Central memory CD4-positive, alpha-beta T cell (primary cell): ENCODE measurements at regions not wholly inside any gene's neighbourhood (a gene's known extent, or its start where the extent isn't known, plus 50 kb on each side); places are given as distances from the start of the nearest gene placed in this dataset.
"Not testable (repeated sequence)": the region's sequence is repeated elsewhere in the genome, so short reads cannot be mapped to it uniquely, and the experiment has no call there.

Source experiments
- DNase-seq: peaks from one replicate; pipeline ENCODE4 v3.0.0; 2022

DNA sequence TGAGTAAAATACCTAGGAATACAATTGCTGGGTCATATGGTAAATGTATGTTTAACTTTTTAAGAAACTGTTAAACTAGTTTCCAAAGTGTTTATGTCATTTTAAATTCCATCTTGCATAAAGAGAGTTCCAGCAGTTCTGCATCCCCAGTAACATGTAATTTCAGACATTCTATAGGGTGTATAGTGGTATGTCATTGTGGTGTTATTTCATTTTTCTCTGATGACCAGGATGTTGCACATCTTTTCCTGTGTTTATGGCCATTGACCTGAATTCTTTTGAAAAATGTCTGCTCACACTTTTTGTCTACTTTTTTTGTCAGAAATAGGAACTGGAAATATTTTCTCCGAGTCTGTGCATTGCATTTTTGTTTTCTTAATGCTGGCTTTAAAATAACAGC is 128.9 kb downstream of the TMEM200A start:
- no peak for DNase-seq

DNA sequence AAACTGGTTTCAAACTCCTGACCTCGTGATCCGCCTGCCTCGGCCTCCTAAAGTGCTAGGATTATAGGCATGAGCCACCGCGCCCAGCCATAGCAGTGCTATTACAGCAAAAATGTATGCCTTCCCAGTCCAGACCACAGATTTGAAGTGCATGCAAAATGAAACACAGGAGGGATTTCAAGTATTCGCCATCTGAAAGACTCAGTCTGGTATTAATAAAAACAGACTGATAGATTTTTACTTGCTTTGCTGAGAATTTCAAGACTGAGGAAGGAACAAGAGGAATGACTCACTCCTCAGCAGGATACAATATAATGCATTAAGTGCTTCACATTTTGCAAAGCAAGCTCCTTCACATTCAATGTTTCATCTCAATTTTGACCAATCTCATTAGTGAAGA is 134.9 kb downstream of the TMEM200A start:
- no peak for DNase-seq

DNA sequence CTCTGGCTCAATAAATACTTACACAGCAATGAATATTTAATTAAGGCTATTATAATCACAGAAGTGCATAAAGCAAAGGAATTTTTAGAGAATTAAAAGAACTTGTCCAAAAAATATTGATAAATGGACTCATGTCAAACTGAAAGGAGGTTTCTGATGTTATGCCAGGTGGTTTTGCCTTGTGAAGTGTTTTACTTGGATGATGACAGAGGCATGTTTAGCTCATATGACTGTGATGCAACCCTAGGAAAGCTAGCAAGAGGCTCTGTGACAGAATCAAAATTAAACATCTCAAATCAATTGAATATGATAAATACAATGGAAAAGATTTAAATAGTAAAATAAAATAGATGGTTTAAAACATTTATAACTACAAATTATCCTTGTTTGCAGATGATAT is 137.3 kb downstream of the TMEM200A start:
- no peak for DNase-seq

DNA sequence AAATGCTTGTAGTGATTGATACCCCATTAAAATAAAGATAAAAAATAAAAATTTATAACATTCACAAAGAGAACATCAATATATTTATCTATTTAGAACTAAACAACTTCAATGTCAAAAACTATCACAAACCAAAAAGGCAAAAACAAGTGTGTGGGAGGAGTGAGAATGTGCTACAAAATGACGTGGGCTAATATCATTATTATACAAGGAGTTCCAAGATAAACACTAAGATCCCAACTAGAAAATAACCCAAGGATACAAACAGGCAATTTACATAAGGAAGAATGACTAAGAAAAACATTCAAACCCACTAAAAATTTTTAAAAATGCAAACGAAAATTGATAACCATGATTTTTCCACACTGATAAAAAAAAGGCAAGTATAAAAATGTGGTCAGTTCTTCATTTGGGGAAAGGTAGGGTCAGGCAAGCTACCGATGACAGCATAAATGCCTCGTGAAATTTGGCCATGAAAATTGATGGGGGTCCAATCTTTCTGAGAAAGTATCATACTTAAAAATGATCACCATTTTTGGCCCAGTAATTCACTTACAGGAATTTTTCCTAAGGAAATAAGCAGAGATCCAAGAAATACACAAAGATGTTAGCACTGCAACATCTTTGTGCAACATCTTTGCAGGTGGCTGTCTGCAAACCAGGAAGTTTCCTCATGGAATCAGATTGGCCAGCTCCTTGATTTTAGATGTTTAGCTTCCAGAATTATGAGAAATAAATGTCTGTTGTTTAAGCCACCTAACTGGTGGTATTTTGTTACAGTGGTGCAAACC is 140.2 kb downstream of the TMEM200A start:
- no peak for DNase-seq

DNA sequence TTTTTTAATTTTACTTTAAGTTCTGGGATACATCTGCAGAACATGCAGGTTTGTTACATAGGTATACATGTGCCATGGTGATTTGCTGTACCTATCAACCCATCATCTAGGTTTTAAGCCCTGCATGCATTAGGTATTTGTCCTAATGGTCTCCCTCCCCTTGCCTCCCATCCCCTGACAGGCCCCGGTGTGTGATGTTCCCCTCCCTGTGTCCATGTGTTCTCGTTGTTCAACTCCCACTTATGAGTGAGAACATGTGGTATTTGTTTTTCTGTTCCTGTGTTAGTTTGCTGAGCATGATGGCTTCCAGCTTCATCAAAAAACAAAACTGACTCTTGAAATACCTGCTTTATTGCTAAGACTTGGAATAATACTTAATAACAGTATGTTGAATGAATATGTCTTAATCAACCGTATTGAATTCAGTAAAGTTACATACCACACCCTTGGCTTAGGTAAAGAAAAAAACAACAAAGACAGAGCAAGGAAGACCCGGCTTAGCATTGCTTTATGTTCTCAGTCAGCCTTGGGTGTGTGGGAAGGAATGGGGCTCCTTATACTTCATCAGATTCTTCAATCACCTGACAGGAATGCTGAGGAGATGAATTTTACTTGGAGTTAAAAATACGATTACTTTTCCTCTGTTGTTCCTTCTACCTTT is 141.3 kb downstream of the TMEM200A start:
- DNase-seq, result not testable (repeated sequence)

DNA sequence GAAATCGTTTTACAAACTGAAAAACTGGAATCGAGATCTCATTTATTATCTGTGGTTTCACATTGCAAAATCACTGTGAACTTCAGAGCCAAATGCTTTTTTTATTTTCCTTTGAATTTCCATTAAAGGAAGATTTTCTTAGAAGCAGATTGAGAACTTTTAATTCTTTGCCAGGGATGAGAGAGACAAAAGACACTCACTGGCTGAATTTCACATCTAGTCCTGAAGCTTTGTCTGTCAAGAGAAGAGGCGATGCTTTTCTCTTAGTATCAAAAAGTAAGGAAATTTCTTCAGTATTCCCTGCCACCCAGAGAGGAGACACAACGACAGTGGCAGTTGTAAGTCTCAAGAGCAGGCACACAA is 141.8 kb downstream of the TMEM200A start:
- no peak for DNase-seq

DNA sequence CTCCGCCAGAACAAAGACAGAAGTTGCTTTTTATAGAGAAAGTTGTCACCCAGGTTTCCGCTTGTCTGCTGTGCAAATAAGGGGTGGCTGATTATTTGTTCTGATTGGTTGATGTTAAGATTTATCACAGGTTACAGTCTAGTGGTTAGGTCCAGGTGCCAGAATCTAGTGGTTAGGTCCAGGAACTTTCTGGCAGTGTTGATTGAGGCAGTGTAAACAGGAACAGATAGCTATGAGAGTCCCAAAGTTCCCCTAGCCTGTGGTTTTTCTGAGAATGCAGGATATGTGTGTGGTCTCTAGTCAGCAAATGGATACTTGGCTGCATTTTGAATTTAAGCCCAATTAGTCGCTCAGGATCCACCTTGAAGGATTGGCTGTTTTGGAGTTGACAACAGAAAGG is 148.0 kb downstream of the TMEM200A start:
- peak; percentile 78 for DNase-seq

DNA sequence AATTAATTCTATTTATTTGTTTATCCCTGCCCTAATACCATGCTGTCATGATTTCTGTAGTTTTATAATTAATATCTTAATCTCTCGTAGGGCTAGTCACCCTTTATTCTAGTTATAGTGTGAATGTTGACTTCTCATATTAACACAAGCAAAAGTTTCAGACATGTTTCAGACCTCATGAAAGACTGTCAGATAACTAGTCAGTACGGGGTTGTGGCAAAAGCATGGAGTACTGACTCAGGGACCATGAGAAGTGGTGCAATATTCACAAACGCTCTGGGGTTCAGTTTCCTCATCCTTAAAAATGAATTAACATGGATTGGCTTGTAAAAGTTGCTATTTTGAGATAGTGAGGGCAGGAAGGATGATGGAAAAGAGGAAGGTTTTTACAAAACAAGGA is 148.9 kb downstream of the TMEM200A start:
- DNase-seq, result no peak

DNA sequence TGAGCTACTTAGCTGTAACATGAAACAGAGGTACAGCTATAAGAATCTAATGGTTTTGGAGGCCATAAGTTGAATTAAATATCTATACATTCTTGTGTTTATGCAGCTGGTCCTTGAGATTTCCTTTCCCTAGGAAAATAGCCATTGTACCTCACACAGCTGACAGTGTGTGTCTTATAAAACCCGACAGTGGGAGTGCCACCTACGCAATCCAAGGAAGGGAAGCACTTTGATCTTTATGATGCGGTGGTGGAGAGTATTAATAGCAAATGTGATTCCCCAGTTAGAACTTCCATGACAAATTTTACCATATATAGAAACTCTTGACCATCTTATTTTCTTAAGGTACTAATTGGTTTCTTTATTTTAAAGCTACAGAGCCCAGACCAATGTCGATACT is 149.5 kb downstream of the TMEM200A start:
- no peak for DNase-seq

DNA sequence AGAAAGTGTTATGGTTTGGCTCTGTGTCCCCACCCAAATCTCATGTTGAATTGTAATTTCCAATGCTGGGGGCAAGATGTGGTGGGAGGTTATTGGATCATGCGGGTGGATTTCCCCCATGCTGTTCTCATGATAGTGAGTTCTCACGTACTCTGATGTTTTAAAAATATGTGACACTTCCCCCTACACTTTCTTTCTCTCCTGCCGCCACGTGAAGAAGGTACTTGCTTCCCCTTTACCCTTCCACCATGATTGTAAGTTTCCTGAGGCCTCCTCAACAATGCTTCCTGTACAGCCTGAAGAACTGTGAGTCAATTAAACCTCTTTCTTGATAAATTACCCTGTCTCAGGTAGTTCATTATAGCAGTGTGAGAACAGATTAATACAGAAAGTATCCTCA is 150.8 kb downstream of the TMEM200A start:
- no peak for DNase-seq

DNA sequence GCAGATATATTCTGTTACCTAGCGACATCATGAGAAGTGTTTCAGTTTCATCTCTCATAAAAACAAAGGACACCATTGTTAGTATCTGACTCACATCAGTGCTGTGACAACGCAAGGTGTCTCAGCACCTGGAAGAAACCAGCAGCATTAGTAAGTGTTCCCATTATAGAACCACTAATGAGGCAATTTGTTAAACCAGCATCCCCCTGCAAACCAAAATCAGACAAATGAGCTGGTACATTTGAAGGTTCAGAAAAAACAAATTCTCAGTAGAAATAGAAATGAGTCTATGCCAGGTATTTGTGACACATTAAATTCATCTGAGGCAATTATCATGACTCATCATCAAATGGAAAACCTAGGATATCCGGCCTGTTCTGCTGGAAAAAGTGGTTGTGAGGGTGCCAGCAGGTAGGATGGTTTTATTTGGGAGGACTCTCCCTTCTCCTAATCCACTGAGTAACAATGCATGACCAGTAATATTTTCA is 151.7 kb downstream of the TMEM200A start:
- no peak for DNase-seq

DNA sequence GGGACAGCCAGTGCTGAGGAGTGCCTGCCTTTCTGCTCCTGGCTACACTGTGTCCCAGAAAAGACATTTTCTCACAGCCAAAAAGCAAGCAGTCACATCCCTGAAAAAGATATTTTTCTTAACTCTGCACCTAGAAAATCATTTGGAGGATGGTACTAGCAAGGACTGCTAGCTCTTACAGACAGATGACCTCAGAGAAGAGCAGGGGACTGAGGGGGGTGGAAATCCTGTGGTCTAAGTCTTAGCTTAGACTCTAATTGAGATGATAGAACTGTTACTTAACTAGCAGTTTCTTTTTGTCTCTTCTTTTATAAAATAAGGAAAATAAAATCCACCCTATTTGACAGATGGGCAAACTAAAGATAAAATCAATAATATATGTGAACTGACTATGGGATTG is 152.8 kb downstream of the TMEM200A start:
- no peak for DNase-seq

DNA sequence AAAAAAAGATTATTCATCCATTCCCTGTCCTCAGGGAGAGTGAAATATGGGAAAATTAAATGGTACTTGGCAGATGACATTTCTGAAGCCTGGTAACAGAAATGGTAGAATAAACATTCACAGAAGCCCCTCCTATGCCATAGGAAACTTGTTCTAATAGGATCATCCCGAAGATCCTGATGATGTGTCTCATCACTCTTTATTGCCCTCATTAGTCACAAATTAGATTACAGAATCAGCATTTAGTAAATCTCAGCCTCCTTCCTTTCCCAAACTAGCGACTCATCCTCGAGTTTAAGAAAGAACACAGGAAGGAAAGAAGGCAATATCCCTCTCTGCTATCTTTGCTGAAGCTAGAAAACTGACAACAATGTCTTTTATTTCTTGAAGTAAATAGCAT is 154.4 kb downstream of the TMEM200A start:
- no peak for DNase-seq

DNA sequence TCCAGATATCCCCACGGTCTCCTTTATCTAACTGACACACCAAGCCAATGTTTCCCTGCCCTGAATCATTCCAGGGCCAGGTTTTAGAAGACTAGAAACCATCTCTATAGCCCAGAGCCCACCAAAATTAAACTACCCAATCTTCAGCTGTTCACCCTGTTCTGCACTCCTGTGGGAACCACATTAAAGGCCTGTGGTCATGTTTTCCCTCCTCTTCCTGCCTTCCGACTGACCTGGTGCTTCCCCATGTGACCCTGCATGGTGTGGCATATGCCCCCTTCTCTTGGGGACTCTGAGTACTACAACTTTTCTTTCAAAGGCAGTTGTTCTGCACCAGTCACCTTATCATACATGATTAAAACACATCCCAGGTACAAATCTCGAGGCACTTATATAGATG is 155.0 kb downstream of the TMEM200A start:
- DNase-seq, result no peak

DNA sequence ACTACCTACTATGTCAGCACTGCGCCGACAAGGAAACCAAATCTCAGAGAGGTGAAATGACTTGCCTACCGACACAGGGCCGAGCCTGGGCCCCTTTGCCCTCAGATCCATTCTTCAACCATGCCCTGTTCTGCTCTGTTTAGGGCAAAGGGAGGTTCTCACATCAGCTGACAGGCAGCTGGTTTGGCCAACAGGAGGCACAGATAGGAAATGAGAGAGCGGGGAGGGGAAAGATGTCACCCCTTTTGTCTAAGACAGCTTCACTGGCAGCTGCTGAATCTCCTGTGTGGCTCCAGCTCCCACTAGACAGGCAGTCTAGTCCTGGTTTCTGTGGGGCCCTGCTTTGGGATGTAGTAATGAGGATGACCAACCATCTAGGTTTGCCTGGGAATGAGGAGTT is 158.7 kb downstream of the TMEM200A start:
- no peak for DNase-seq

DNA sequence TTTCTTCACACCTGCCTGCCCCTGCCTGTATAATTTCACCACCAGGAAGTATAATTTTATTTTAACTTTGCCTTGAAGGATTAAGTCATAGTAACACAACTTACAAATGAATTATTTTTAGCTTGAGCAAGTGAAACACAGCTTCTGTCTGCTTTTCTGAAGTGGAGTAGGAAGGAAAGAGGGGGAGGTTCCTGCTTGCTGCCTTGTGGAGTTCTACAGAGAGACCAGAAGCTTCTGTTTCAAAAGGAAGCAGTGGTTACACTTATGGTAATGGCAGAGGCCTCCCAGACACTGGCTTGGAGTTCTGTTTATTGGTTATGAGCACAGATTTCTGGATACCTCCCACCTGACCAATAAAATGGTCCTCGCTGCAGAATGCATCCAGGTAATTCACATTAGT is 159.6 kb downstream of the TMEM200A start:
- DNase-seq, result no peak

DNA sequence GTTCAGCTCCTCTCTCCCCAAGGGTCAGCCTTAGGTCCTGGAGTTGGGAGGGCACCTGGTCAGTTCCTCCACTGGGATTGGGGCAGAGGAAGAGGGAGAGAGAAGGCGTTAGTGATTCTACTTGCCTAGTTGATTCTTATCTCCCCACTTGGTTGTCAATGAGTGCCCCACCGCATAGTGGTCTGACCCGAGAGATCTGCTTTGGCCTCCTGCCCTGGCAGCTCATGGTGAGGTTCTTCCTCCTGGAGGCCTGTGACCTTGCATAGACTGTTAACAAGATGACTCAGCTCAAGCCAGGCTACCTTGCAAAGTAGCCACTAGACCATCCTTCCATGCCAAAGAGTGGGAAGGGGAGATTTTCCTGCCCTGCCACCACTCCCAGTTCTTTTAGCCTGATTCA is 160.6 kb downstream of the TMEM200A start:
- DNase-seq, result no peak

DNA sequence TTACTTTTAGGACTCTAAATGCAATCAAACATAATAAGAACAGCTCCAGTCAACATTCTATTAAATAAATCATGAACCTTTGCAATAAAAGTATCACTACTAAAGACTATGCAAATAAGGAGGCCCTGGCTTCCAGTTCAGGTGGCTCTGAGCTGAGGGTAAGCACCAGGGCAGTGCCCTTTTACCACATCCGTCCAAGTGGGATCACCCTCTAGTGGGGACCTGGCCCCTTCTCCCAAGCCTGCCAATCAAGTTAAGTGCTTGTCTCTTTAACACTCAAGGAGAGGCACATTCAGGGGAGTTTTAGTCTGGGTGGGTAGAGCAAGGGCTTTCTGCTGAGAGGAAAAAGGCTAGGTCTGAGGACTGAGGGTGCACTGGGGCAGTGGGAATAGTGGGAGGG is 161.4 kb downstream of the TMEM200A start:
- no peak for DNase-seq

DNA sequence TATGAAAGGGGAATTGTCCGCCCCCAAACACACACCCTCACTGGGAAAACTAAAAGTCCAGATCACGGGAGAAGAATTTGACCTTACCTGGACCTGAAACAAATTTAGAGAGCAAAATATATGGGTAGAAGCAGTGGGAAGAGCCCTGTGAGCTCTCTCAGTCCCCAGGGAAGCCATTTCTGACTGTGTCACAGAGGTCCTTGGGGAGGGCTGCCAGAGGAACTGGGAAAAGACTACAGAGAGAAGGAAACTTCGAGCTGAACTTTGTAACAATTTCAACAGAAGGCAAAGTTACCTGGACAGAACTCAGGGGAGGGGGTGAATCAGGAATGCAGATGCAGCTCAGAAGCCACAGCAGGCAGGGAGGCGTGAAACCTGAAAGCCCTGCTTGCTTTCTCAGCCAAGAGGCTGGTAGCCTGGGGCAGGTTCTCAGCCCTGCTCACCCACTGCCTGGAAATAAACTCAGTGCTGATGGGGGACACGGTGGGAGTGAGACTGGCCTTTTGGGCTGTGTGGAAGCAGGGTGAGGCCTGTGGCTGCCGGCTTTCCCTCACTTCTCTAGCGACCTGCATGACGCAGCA is 163.8 kb downstream of the TMEM200A start:
- DNase-seq, result no peak

DNA sequence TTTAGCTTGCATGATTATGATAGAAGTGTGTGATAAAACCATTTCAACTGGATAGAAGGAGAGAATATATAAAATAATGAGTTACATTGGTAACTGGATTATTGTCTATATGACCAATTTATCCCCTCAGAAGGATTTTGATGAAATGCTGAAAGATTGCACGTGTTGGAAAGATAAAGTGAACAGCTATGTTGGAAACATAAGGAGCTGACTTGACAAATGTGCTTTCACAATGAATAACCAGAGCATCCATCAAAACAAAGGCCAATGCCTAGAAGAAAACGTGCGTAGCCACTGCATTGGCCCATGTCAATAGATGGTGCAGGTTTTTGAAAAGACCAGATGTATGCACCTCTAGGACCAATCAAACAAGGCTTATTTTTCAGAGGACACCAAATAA is 168.8 kb downstream of the TMEM200A start:
- no peak for DNase-seq

DNA sequence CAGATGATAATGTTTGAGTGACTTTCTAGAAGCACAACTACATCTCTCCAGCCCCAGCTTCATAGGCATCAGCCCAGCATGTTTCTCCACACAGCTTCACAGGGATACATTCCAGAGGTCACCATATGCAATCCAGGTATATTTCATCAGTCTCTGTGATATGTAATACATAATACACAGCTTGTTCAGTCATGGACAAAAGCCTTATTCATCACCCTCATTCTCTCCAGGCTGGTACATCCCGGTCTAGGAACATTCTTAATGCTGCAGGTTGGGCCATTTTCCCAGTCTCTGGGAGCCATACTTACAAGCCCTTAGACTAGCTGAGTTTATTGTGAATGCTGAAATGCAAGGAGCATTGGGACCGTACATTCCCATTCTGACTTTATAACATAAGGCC is 169.4 kb downstream of the TMEM200A start:
- DNase-seq, result no peak

DNA sequence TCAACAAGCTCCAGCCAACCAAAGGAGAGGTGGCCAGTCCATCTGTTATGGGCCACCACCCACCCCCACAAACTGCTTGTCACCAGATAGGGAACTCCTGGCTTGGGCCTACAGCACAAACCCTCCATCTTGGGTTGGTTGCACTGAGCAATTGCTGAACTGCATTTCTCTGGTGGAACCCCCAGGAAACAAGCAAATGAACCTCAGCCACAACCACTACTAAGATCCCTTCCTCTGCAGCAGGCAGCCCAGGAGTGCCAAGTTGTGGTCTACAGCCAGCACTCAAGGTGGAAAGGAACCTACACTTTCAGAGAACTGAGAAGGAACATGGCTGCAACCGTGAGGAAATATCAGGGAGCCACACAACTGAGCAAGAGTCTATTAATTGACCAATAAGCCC is 171.6 kb downstream of the TMEM200A start:
- DNase-seq, result no peak

DNA sequence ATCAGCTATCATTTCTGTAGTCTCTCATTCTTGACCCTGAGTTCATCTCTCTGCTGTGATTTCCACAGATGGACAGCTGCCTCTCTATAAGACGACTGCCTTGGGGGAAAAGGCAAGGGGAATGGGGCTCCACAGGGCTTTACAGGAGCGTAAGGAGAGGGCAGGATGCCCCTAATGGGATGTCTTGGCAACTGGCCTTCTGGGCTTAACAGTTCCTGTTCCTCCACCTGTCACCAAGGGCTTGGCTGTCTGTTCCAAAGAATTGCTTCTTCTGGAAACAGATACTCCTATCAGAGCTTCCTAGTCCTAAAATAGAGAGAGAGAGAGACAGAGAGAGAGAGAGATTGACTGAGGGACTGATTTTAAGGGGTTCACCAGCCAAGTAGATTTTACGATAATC is 181.9 kb downstream of the TMEM200A start:
- DNase-seq, result no peak

DNA sequence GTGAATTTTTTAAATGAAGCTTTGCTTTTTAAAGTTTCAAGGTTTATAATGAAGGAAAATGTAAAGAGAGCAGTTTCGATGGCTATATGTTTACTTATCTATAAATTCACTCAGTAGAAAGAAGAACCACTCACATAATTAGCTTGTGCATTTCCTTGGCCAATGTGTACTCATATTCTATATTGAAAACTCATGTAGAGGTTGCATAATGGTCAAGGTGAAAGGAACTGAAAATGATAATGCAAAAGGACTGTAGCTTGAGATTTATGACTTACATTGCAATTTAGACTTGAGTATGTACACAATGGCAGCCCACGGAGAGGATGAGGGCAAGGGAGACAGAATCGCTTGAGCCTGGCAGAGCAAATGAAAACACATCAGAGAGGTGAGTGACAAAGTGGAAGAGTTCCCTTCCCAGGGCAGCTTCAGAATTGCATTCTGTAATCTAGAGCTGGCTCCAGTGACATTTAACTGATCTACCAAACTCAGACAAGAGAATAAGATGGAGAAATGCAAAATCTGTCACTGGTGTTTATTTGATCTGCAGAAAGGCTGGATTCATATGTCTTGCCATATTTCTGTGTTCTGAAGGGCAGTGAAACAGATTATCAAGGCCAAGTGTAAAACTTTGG is 191.8 kb downstream of the TMEM200A start:
- no peak for DNase-seq
